GM21717 (cell line): ENCODE measurements at regions not wholly inside any gene's neighbourhood (a gene's known extent, or its start where the extent isn't known, plus 50 kb on each side); places are given as distances from the start of the nearest gene placed in this dataset.
A peak's percentile ranks its signal among the peaks of the same experiment; 100 is the strongest.
"Not testable (repeated sequence)": the region's sequence is repeated elsewhere in the genome, so short reads cannot be mapped to it uniquely, and the experiment has no call there.

Experiments used
- ATAC-seq: cut with Tn5 transposase; IDR thresholded peaks from one replicate; pipeline ENCODE4 v1.9.1; 2021; ENCODE audit warnings: mild to moderate bottlenecking, moderate library complexity; ENCODE audit not compliant: unreplicated experiment

DNA sequence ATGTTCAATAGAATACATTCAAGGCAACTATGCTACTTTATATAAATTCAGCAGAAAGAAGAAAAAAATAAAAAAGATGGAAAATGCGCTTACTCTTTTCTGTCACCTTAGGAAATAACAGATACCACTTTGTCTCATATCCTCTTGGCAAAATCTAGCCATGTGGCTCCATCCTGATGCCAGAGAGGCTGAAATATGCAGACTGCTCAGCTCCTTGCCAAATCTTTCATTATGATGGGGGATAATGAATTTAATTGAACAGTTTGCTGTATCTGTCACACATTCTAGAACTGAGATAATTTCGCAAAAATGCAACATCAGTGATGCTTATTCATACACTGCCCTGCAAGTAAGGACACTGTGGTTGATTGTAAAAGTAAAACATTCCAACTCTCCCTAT, 1081.5 kb downstream of the PLOD2 start:
- no peak for ATAC-seq

DNA sequence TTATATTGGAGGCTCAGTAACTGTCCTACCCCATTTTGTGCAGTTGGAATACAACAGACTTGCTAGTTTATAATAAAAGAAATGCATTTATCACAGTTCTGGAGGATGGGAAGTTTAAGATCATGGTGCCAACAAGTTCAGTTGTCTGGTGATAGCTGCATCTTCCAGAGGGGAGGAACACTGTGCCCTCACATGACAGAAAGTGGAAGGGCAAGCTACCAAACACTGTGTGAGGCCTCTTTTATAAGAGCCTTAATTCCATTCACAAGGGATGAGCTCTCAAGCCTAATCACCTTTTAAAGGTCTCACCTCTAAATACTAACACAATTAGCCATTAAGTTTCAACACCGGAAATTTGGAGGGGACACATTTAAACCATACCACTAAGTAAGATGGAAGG, 1073.9 kb downstream of the PLOD2 start:
- ATAC-seq: no peak

- no peak for ATAC-seq
Measured at GRCh38 chr3:145088917-145089316, 1072.1 kb downstream of the PLOD2 start.

DNA sequence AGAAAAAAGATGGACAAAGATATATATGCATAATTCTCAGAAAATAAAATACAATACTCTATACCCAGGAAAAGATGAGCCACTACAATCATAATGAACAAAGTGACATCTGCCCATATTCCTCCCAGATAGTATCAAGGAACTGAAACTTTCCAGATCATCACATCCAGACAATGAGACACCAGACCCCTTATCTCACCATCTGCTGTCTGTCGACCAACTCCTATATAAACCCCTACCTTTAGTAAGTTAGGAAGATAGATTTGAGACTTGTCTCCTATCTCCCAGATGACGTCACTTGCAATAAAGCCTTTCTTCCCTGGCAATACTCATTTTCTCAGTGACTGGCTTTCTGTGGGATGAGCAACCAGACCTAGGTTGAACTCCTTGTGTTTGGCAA, 1071.6 kb downstream of the PLOD2 start:
- no peak for ATAC-seq

GRCh38 chr3:145094355-145094941, 1066.5 kb downstream of the PLOD2 start:
- peak; percentile 97 for ATAC-seq

- ATAC-seq: not testable (repeated sequence)
Measured at GRCh38 chr3:145111141-145111540, 1049.8 kb downstream of the PLOD2 start.

GRCh38 chr3:145116769-145117168, 1044.2 kb downstream of the PLOD2 start:
- no peak for ATAC-seq

GRCh38 chr3:145118303-145118702, 1042.7 kb downstream of the PLOD2 start:
- ATAC-seq: no peak

GRCh38 chr3:145124900-145125678, 1035.9 kb downstream of the PLOD2 start:
- ATAC-seq: no peak

- ATAC-seq: no peak
Measured at GRCh38 chr3:145133281-145133680, 1027.7 kb downstream of the PLOD2 start.

- no peak for ATAC-seq
Measured at GRCh38 chr3:145134738-145135137, 1026.2 kb downstream of the PLOD2 start.

GRCh38 chr3:145144361-145144760, 1016.6 kb downstream of the PLOD2 start:
- ATAC-seq: no peak

GRCh38 chr3:145145461-145145860, 1015.5 kb downstream of the PLOD2 start:
- ATAC-seq: no peak

DNA sequence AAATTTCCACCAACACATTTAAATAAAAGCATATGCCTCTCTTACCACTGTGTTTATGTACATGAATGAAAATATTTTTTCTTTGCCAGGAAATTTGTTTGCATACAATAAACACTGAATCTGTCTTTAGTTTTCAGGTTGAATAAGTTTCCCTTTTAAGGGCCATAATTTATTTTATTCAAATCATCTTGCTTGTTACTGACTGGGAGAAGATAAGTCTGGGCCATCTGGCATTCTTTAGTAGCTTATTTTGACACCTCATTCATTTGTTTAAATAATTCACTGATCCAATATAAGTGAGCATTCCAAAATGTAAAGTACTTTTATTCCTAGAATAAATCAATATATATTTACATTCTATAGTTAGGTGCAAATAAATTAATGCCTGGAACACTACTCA, 1001.3 kb downstream of the PLOD2 start:
- ATAC-seq: no peak

GRCh38 chr3:145170121-145170520, 990.9 kb downstream of the PLOD2 start:
- no peak for ATAC-seq

DNA sequence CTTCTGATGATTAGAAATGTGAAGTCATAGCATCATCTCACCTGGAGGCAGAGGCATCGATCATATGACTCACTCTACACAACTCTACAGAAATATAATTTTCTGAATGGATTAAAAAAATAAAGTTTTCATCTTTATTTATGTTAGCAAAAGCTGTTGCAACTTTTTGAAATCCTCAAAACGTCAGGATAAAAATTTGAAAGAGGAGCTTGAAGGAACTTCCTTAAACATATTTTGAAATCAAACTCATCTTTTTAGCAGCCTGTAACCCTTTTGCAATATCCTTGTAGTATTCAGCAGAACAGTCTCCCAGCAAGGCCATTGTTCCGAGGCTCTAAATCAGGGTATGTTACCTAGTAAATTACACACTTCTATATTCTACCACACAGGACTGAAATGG, 985.4 kb downstream of the PLOD2 start:
- ATAC-seq: no peak

- ATAC-seq: no peak
Measured at GRCh38 chr3:145176907-145177306, 984.1 kb downstream of the PLOD2 start.

DNA sequence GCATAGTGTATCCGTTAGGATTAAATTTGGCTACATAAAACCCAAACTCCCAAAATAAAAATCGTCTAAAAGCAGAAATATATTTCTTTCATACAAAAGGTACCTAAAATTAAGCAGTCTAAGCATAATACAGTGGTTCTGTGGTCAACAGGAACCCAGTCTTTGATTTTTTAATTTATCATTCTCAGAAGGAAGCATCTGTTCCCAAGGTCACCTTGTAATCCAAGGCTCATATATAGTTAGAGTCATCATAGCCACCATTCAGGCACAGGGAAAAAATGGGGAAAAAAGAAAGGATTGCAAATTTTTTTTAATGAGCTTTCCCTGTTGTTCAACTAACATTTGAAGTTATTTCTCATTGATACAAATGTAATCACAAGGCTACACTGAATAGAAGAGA, 983.2 kb downstream of the PLOD2 start:
- ATAC-seq: no peak

GRCh38 chr3:145182196-145182911, 978.6 kb downstream of the PLOD2 start:
- ATAC-seq: no peak

DNA sequence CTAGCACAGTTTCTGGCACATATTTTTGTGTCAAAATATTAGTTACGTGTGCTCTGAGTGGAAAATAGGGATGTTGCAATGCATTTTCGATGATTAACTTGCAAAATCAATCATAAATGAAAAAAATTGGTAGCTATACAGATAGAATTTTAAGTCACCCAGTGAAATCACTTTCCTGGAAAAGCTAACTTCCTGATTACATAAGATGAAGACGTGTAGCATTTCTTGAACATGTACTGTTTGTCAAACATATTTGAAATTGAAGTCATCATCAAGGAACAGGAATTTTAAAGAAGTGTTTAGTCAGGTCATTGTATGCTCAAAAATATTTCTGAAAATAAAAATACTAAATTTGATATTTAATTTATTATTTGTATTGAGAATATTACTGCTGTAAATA, 977.7 kb downstream of the PLOD2 start:
- no peak for ATAC-seq

GRCh38 chr3:145188079-145188770, 972.8 kb downstream of the PLOD2 start:
- no peak for ATAC-seq
